Daoy (cell line): ENCODE measurements at regions not wholly inside any gene's neighbourhood (a gene's known extent, or its start where the extent isn't known, plus 50 kb on each side); places are given as distances from the start of the nearest gene placed in this dataset.

Experiments
- DNase-seq: peaks from one replicate; pipeline ENCODE4 v3.0.0-alpha.2; 2015; ENCODE audit warnings: low read depth

- DNase-seq, result no peak
These were observed 229.7 kb upstream of the AGAP1 start for GRCh38 chr2:235264121-235264493.

GRCh38 chr2:235264512-235264911 is 229.3 kb upstream of the AGAP1 start:
- no peak for DNase-seq

GRCh38 chr2:235265348-235265965 is 228.4 kb upstream of the AGAP1 start:
- no peak for DNase-seq

GRCh38 chr2:235267251-235267650 is 226.6 kb upstream of the AGAP1 start:
- no peak for DNase-seq

GRCh38 chr2:235268535-235268934 is 225.3 kb upstream of the AGAP1 start:
- DNase-seq, result no peak

- DNase-seq, result no peak
These were observed 223.6 kb upstream of the AGAP1 start for GRCh38 chr2:235270291-235270690.

- peak; percentile 67 for DNase-seq
These were observed 222.9 kb upstream of the AGAP1 start for GRCh38 chr2:235270956-235271355.

GRCh38 chr2:235271936-235272335 is 221.9 kb upstream of the AGAP1 start:
- no peak for DNase-seq

- no peak for DNase-seq
These were observed 219.8 kb upstream of the AGAP1 start for GRCh38 chr2:235274023-235274422.

GRCh38 chr2:235277485-235277884 is 216.4 kb upstream of the AGAP1 start:
- DNase-seq, result no peak

GRCh38 chr2:235278771-235279355 is 215.0 kb upstream of the AGAP1 start:
- DNase-seq, result peak; percentile 20

- DNase-seq, result no peak
These were observed 213.9 kb upstream of the AGAP1 start for GRCh38 chr2:235279965-235280364.

GRCh38 chr2:235283246-235283645 is 210.6 kb upstream of the AGAP1 start:
- DNase-seq, result no peak

GRCh38 chr2:235286622-235287374 is 207.0 kb upstream of the AGAP1 start:
- DNase-seq, result no peak

GRCh38 chr2:235287375-235287733 is 206.5 kb upstream of the AGAP1 start:
- DNase-seq, result no peak

- no peak for DNase-seq
These were observed 202.4 kb upstream of the AGAP1 start for GRCh38 chr2:235291461-235291860.

GRCh38 chr2:235293061-235293460 is 200.8 kb upstream of the AGAP1 start:
- DNase-seq, result no peak

GRCh38 chr2:235295831-235296230 is 198.0 kb upstream of the AGAP1 start:
- DNase-seq, result no peak

GRCh38 chr2:235300368-235301201 is 193.3 kb upstream of the AGAP1 start:
- DNase-seq, result peak; percentile 87

- DNase-seq, result no peak
These were observed 192.4 kb upstream of the AGAP1 start for GRCh38 chr2:235301202-235302076.

GRCh38 chr2:235302263-235302662 is 191.6 kb upstream of the AGAP1 start:
- DNase-seq, result no peak
